Loucy (cell line): ENCODE measurements at regions not wholly inside any gene's neighbourhood (a gene's known extent, or its start where the extent isn't known, plus 50 kb on each side); places are given as distances from the start of the nearest gene placed in this dataset.

Source experiments
- EZH2phosphoT487 ChIP-seq: fragments of 200-600 bp; IDR thresholded peaks from 2 replicates; pipeline ENCODE4 v1.6.1; 2018; ENCODE audit warnings: antibody characterized with exemption, mild to moderate bottlenecking, moderate library complexity, borderline replicate concordance
- TF ChIP-seq, protein P1 (sequence below): fragments of 200-600 bp; sonication (generic); conservative IDR thresholded peaks from 2 replicates; pipeline ENCODE4 v1.5.1; 2014; ENCODE audit warnings: mild to moderate bottlenecking, antibody characterized with exemption, low read length

DNA sequence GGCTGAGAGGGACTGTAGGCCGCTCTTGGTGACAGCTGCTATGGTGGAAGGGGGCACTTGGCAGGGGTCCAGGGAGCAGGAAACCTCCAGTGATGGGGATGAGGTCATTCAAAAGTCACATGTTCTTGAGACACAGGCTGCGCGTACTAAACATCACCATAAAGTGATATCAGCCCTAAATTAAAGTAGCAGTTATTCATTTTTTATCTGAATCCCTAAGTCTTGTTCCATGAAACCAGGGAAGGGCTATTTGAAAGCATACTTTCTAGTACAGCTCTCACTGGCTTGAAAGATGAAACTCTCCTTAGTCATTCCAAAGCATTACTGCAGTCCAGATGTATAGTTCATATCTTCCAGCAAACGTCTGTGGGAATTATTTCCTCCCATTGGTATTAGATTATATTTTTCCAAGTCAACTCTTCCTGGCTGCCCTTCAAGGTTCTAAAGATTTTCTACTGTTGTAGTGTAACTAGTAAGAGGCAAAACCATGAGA lies 373.1 kb downstream of the CD109 start:
- TF ChIP-seq, protein P1, sequence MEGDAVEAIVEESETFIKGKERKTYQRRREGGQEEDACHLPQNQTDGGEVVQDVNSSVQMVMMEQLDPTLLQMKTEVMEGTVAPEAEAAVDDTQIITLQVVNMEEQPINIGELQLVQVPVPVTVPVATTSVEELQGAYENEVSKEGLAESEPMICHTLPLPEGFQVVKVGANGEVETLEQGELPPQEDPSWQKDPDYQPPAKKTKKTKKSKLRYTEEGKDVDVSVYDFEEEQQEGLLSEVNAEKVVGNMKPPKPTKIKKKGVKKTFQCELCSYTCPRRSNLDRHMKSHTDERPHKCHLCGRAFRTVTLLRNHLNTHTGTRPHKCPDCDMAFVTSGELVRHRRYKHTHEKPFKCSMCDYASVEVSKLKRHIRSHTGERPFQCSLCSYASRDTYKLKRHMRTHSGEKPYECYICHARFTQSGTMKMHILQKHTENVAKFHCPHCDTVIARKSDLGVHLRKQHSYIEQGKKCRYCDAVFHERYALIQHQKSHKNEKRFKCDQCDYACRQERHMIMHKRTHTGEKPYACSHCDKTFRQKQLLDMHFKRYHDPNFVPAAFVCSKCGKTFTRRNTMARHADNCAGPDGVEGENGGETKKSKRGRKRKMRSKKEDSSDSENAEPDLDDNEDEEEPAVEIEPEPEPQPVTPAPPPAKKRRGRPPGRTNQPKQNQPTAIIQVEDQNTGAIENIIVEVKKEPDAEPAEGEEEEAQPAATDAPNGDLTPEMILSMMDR: no peak
- no peak for TF ChIP-seq EZH2phosphoT487
